ENCODE measurements at regions not wholly inside any gene's neighbourhood (a gene's known extent, or its start where the extent isn't known, plus 50 kb on each side); places are given as distances from the start of the nearest gene placed in this dataset.

- no TSS peak for BruUV-seq (replicated peaks)
- H3K4me1 ChIP-seq (ENCODE audit: control insufficient read depth, extremely low read depth, insufficient read depth, low read length): no peaks in the 10 kb centered on the region
- no peak overlapping the region for H3K9ac ChIP-seq (replicated peaks; ENCODE audit: extremely low read depth, insufficient read depth, low read length)
- no peak for TF ChIP-seq JUN (IDR thresholded peaks at IDR 0.05; ENCODE audit: borderline replicate concordance, insufficient read depth, insufficient read length, low read depth)
- TF ChIP-seq EZH2 (IDR thresholded peaks at IDR 0.05; ENCODE audit: borderline replicate concordance, low read depth, low read length, severe bottlenecking): no peak
- TF ChIP-seq POLR2AphosphoS5 (IDR thresholded peaks at IDR 0.05; ENCODE audit: insufficient read depth, low read depth, low read length): no peak
- no peak for TF ChIP-seq FOS (IDR thresholded peaks at IDR 0.05; ENCODE audit: borderline replicate concordance, insufficient read depth, low read length)
- TF ChIP-seq CTCF (IDR thresholded peaks at IDR 0.05; ENCODE audit: extremely low read depth in 1 of 2, insufficient read depth in 1 of 2, low read depth in 1 of 2, low read length in 2 of 2): no peak
- no peak for TF ChIP-seq GATA2 (IDR thresholded peaks at IDR 0.05; ENCODE audit: insufficient read depth, insufficient read length, low read depth, low read length)
- no peak for TF ChIP-seq MAX (IDR thresholded peaks at IDR 0.05; ENCODE audit: insufficient read depth, insufficient read length)
- no peak for TF ChIP-seq MYC (IDR thresholded peaks at IDR 0.05; ENCODE audit: low read depth, low read length)
- TF ChIP-seq POLR2A (IDR thresholded peaks at IDR 0.05; ENCODE audit: low read depth, low read length): no peak
- no peaks in the 10 kb centered on the region for H3K36me3 ChIP-seq (ENCODE audit: control insufficient read depth in 2 of 2, extremely low read depth in 1 of 2, insufficient read depth in 2 of 2, low read length in 2 of 2)
- no peak overlapping the region for H3K4me3 ChIP-seq (replicated peaks in 1 of 3; ENCODE audit: insufficient read depth in 1 of 3, low read depth in 1 of 3, low read length in 3 of 3)
- POLR2A ChIA-PET: no interaction called here
- no peak overlapping the region for H3K27ac ChIP-seq (ENCODE audit: insufficient read depth, low read depth, low read length)
- H3K27me3 ChIP-seq (ENCODE audit: control insufficient read depth in 2 of 2, insufficient read depth in 2 of 2, low read length in 2 of 2): peaks cover 0 to 2% of the 10 kb centered on the region in 2 experiments
- dilution Hi-C loops (cut with MboI; ENCODE audit: extremely low pct_ligation_motif_present, low sequenced_read_pairs) (no loop called here), intact Hi-C loops (cut with micrococcal nuclease) (no loop called here)
- DNase-seq (ENCODE audit: low read depth, low spot score) (no peak), FAIRE-seq (no peak)
- H3K4me2 ChIP-seq (ENCODE audit: insufficient read depth, low read length): no peak overlapping the region
- H3K79me2 ChIP-seq (ENCODE audit: control insufficient read depth, insufficient read depth, low read length): no peaks in the 10 kb centered on the region
- no peak overlapping the region for H2AFZ ChIP-seq (ENCODE audit: low read depth, low read length)
- CTCF ChIA-PET: interaction anchor here (2.3 kb wide), 1 partner anchor 9 kb away, joined by 7 read pairs; no protein-coding TSS in a partner anchor
- no peaks in the 10 kb centered on the region for H3K9me1 ChIP-seq (replicated peaks; ENCODE audit: control insufficient read depth, extremely low read depth, insufficient read depth, low read length)
- no peaks in the 10 kb centered on the region for H3K9me3 ChIP-seq (replicated peaks; ENCODE audit: control insufficient read depth, insufficient read depth, low read length)
- H4K20me1 ChIP-seq (replicated peaks; ENCODE audit: control insufficient read depth, extremely low read depth, insufficient read depth, low read length): no peaks in the 10 kb centered on the region
Measured at GRCh38 chr9:107870221-107870620, 380.7 kb upstream of the KLF4 start.

Measured in endothelial cell of umbilical vein (primary cell).